NOMO-1 treated with DMSO at 0.1 percent for 48 hours (cell line): ENCODE measurements at regions not wholly inside any gene's neighbourhood (a gene's known extent, or its start where the extent isn't known, plus 50 kb on each side); places are given as distances from the start of the nearest gene placed in this dataset.
"Not testable (repeated sequence)": the region's sequence is repeated elsewhere in the genome, so short reads cannot be mapped to it uniquely, and the experiment has no call there.

ENCODE experiments used
- DNase-seq: peaks from one replicate; lab custom pipeline; 2025; ENCODE audit not compliant: unreplicated experiment; lab: John Stamatoyannopoulos, UW

DNA sequence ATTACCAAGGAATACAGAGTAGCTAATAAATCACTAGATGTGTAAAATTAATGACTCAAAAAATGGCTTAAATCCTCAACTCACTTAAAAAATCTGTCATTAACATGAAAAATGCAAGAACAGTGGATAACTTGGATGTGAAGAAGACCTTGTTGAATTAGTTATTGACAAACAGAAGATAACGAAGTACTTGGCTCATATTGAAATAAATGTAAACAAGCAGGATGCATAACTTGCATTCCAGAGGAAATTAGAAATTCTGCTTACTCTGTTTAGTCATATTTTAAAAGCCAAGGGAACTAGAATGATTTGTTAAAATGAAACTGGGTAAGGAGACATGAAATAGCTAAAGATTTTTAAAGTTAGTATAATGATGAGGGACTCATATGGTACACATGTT is 1812.2 kb downstream of the PCDH9 start:
- no peak for DNase-seq

DNA sequence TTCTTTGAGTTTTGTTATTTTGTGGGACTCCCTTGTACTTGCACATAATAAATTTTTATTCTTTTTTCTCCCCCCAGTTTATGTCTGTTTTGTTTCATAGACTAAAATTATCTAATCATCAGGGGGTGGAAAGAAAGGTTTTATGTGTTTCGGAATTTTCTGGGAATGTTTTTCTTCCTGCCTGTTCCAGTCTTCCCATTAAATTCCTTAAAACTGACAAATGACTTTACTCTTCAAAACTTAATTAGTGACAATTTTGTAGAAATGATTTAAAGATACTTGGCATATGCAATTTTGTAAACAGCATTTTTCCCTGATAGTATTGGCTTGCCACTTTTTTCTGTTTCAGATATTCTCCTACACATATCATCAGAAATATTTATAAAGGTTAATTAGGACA is 1813.4 kb downstream of the PCDH9 start:
- DNase-seq: no peak

DNA sequence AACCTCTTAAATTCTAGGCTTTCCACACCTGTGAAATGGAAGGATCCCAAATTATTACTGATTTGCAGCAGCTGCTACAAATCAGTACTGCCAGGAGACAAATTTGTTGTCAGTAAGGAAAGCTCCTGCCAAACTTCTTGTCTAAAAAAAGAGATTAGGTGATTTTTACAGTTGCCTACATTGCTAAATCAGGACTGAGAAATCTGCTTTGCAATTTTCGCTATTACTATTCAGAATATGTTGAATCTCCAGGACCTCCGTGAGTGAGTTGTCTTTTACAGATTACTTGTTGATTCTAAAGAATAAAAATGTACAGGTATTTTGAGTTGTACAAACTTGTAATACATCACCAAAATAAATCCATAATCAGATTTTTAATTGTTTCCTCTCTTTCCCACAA is 1815.9 kb downstream of the PCDH9 start:
- DNase-seq: no peak

DNA sequence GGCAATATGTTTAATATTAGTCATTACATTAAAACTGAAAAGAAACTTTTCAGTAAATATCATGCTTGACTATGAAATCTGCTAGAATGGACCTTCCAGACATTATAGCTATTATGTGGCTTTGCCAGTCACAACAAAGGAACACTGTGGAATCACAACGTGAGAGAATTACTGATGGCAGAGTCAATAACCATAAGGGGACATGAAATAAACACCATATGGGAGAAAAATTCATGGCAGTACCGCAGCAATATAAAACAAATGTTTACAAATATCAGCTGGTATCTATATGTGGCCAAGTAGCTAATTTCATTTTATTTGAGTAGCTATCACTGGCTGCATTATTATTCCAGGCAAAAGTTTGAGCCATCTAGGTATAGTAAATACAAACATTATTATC is 1818.6 kb downstream of the PCDH9 start:
- DNase-seq: no peak

DNA sequence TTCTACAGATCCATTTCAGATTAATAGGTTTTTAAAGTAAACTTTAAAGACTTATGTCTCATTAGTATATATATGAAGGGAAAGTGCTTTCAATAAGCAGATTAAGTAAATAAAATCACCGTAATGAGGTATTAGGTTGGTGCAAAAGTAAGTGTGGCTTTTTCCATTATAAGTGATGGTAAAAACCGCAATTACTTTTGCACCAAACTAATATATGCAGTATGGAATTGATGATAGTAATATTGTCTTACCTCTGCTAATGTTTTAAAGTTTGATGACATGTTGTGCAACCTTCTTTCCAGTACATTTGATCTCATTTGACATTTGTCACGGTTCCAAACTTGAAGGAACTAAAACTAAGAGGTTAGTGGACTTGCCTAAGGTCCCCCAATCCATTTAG is 1819.3 kb downstream of the PCDH9 start:
- DNase-seq: no peak

- DNase-seq: no peak
These were observed 1828.8 kb downstream of the PCDH9 start for GRCh38 chr13:65401315-65401714.

- no peak for DNase-seq
These were observed 1829.4 kb downstream of the PCDH9 start for GRCh38 chr13:65400702-65401101.

DNA sequence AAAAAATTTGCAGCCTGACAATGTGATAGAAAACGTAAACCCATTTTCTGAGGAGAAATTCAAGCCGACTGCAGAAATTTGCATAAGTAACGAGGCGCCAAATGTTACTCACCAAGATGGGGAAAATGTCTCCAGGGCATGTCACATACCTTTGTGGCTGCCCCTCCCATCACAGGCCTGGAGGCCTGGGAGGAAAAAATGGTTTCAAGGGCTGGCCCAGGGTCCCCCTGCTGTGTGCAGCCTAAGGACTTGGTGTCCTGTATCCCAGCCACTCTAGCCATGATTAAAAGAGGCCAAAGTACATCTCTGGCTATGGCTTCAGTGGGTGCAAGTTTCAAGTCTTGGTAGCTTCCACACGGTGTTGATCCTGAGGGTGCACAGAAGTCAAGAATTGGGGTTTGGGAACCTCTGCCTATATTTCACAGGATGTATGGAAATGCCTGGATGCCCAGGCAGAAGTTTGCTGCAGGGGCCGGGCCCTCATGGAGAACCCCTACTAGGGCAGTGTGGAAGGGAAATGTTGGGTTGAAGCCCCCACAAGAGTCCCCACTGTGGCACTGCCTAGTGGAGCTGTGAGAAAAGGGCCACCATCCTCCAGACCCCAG is 1842.3 kb downstream of the PCDH9 start:
- no peak for DNase-seq

DNA sequence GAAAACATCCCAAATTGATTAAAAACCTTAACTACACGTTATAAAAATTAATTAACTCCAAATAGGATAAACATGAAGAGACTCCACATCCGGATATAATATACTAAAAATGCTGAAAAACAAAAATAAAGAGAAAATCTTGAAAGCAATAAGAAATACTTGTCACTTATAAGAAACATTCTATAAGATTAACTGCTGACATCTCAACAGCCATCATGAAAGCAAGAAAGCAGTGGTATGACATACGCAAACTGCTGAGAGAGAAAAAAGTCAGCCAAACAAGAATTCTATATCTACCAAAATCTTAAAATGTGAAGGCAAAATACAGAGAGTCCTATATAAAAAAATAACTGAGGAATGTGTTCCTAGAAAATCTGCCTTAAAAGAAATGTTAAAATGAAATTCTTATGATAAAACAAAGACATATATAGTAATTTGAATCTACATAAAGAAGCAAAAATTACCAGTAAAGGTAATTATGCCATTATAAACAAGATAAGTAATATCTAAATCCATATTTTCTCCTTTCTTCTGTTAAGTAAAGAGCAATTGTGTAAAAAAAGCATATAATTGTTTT is 1851.1 kb downstream of the PCDH9 start:
- DNase-seq: no peak

- DNase-seq: no peak
These were observed 1851.7 kb downstream of the PCDH9 start for GRCh38 chr13:65378484-65378883.

GRCh38 chr13:65368832-65369231 is 1861.3 kb downstream of the PCDH9 start:
- no peak for DNase-seq

- DNase-seq: no peak
These were observed 1876.2 kb downstream of the PCDH9 start for GRCh38 chr13:65353951-65354350.

DNA sequence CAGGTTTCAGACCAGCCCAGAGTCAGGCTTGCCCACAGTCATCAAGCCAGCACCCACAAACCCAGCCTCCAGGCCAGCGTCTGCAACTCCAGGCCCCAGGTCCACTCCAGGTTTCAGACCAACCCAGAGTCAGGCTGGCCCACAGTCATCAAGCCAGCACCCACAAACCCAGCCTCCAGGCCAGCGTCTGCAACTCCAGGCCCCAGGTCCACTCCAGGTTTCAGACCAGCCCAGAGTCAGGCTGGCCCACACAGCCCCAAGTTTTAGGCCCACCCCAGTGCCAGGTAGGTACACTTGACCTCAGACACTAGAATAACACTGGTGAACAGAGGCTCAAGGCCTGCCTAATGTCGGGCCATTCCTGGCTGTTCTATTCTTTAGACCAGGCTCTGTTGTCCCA is 1877.0 kb downstream of the PCDH9 start:
- DNase-seq: not testable (repeated sequence)

- DNase-seq: no peak
These were observed 1882.6 kb downstream of the PCDH9 start for GRCh38 chr13:65347420-65348030.

- DNase-seq: no peak
These were observed 1886.1 kb downstream of the PCDH9 start for GRCh38 chr13:65343898-65344663.

DNA sequence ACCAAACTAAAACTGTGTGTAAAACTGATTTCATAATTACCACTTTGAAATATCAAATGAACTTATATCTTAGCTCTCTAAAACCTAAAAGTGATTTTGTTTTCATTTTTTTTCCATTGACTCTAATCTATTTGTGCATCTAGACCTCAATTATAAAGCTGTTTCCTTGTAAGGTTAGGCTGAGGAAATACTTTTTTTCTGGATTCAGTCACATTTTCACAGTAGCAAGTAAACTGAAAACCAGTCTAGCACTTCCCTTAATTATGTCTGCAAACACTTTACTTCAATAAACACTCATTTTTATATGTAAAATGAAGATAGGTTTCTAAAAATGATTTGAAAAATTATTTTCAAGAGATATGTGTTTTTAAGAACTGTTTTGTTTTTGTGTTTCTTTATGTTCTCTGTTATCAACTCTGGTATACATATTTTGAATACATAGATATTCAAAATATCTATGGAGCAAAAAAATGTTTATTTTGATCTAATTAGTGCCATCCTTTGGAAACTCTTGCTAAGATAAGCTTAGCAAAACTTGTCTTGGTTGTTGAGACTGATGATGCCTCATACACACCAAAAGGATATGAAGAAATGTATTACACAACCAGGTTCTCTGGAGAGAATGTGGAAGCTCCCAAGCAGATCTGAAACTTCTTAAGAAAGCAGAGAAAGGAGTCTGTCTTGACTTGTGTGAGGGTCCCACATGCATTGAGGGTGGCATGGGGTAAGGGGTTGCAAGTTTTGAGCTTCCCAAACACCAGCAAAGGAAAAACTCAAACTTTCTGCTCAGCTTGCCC is 1887.4 kb downstream of the PCDH9 start:
- peak; percentile 0 for DNase-seq

DNA sequence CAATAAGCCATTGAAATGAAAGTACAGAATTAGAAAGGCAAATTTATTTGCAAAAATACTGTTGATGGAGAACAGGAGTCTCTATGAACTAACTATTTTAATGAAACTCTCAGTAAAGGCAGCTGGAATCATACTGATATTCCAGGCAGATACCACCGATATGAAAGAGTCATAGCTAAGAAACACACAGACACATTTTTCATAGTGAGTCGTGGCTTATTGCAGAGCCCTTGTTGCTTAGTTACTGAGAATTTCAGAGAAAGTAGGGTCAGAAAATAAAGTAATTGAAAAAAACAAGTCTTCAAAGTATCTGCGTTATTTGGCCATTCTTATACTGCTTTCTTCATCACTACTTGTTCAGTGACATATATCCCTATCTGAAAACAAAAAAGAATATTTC is 1890.9 kb downstream of the PCDH9 start:
- no peak for DNase-seq

DNA sequence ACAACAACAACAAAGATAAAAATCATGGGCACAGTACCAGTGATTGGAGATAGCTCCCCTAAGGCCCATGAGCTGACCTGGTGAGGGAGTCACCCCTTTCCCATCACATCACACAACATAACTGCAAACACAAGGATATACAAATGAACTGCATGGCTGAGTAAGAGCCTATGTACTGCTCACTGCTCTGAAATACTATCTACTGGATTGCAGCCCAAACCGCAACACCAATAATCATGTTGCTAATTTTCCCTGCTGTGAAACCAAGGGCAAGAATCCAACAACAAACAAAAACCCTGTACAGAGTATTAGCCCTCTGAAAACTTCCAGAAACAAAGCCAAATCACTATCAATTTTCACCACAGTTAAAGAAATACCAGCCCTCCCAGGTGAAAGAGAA is 1893.2 kb downstream of the PCDH9 start:
- DNase-seq: no peak

DNA sequence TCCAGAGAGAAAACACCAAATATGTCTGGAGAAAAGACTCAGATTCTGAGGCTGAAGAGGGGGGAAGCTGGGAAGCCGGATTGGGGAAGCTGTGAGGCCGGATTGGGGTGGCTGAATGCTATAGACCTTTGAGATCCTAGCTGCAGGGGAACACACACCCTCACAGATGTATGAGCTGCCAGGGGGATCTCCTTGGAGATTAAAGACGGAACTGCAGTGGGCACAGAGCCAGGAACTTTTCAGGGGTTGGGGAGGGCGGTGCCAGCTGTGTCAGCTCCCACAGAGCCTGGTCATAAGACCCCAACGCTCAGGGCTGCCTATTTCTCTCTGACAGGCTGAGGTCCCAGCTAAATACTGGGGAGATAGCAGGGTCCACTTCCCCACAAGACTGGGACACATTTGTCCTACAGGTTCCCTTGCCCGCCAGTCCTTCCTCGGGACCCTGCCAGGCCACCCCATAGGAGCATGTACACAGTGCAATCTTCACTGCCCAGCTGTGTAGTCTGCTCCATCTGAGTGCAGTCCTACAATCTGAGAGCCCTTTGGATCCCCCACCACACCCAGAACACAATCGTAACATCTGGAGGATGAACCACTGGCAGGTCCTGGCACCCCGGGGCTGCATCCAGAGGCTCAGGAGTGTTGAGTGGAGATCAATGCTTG is 1893.9 kb downstream of the PCDH9 start:
- DNase-seq: no peak

DNA sequence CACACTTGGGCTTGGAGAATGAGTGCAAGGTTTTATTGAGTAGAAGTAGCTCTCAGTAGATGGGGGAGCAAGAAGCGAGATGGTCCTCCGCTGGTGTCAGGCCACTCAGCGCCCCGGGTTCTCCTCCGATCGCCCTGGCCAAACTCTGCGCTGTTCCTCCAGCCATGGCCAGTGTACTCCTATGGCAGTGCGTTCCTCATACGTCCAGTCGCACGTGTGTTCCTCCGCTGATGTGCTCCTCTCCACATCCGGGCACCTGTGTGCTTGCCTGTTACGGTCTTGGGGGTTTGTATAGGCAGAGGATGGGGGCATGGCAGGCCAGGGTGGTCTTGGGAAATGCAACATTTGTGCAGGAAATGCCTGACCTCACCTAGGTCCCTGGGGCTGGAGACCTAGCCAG is 1899.4 kb downstream of the PCDH9 start:
- DNase-seq: no peak

GRCh38 chr13:65330287-65330686 is 1899.8 kb downstream of the PCDH9 start:
- no peak for DNase-seq
